Neural progenitor cell (in vitro differentiated cells): ENCODE measurements at regions not wholly inside any gene's neighbourhood (a gene's known extent, or its start where the extent isn't known, plus 50 kb on each side); places are given as distances from the start of the nearest gene placed in this dataset.
"Not testable (repeated sequence)": the region's sequence is repeated elsewhere in the genome, so short reads cannot be mapped to it uniquely, and the experiment has no call there.

ENCODE experiments used
- DNase-seq: peaks from one replicate; pipeline ENCODE4 v3.0.0-alpha.2; 2016; ENCODE audit warnings: low spot score
- H2AFZ ChIP-seq: fragments of 200-600 bp; sonication (generic); replicated peaks from 2 replicates; pipeline ENCODE4 v1.6.1; 2016; ENCODE audit warnings: antibody characterized with exemption
- H3F3A ChIP-seq: fragments of 200-600 bp; sonication (generic); 2 replicates; pipeline ENCODE4 v1.6.1; 2016; ENCODE audit warnings: antibody characterized with exemption, low read depth
- H3K27ac ChIP-seq: fragments of 200-600 bp; sonication (generic); 2 replicates; pipeline ENCODE4 v1.5.1; 2016; ENCODE audit warnings: mild to moderate bottlenecking
- H3K27me3 ChIP-seq: fragments of 200-600 bp; sonication (generic); 2 replicates; pipeline ENCODE4 v1.6.1; 2016; ENCODE audit warnings: mild to moderate bottlenecking, moderate library complexity
- H3K36me3 ChIP-seq: fragments of 200-600 bp; sonication (generic); 2 replicates; pipeline ENCODE4 v1.5.1; 2016
- H3K4me1 ChIP-seq: fragments of 200-600 bp; sonication (generic); 2 replicates; pipeline ENCODE4 v1.6.1; 2016; ENCODE audit warnings: mixed run types
- H3K4me2 ChIP-seq: fragments of 200-600 bp; sonication (generic); 2 replicates; pipeline ENCODE4 v1.6.1; 2016
- H3K4me3 ChIP-seq: fragments of 200-600 bp; sonication (generic); 2 replicates; pipeline ENCODE4 v1.5.1; 2016
- H3K79me2 ChIP-seq: fragments of 200-600 bp; sonication (generic); 2 replicates; pipeline ENCODE4 v1.6.1; 2016; ENCODE audit warnings: low read depth
- H3K9ac ChIP-seq: fragments of 200-600 bp; sonication (generic); 2 replicates; pipeline ENCODE4 v1.6.1; 2016
- H3K9me3 ChIP-seq: fragments of 200-600 bp; sonication (generic); 2 replicates; pipeline ENCODE4 v1.5.1; 2016; ENCODE audit warnings: low read depth
- H4K20me1 ChIP-seq: fragments of 200-600 bp; sonication (generic); 2 replicates; pipeline ENCODE4 v1.6.1; 2016; ENCODE audit warnings: low read depth
- H3K27ac Mint-ChIP-seq: 3 replicates; pipeline ENCODE4 v1.8.0; 2021; ENCODE audit warnings: mixed read lengths
- H3K27me3 Mint-ChIP-seq: 2 replicates; pipeline ENCODE4 v1.8.0; 2022; ENCODE audit warnings: low read depth, mild to moderate bottlenecking, inconsistent platforms, moderate library complexity, mixed read lengths; ENCODE audit not compliant: insufficient read depth
- H3K36me3 Mint-ChIP-seq: 3 replicates; pipeline ENCODE4 v1.8.0; 2021; ENCODE audit warnings: mixed read lengths
- H3K4me1 Mint-ChIP-seq: 3 replicates; pipeline ENCODE4 v1.8.0; 2021; ENCODE audit warnings: mixed read lengths
- H3K4me3 Mint-ChIP-seq: 3 replicates; pipeline ENCODE4 v1.8.0; 2021; ENCODE audit warnings: mild to moderate bottlenecking, moderate library complexity, mixed read lengths
- H3K9me3 Mint-ChIP-seq: 3 replicates; pipeline ENCODE4 v1.8.0; 2020; ENCODE audit warnings: mixed read lengths
- EZH2 ChIP-seq: fragments of 200-600 bp; sonication (generic); IDR thresholded peaks from 2 replicates; pipeline ENCODE4 v1.6.1; 2017; ENCODE audit warnings: antibody characterized with exemption, mild to moderate bottlenecking, moderate library complexity
- EZH2phosphoT487 ChIP-seq: fragments of 200-600 bp; sonication (generic); IDR thresholded peaks from 2 replicates; pipeline ENCODE4 v1.6.1; 2017; ENCODE audit warnings: antibody characterized with exemption
- TF ChIP-seq, protein P1 (sequence below): fragments of 200-600 bp; sonication (generic); IDR thresholded peaks from 2 replicates; pipeline ENCODE4 v1.5.1; 2017; ENCODE audit warnings: antibody characterized with exemption, mild to moderate bottlenecking

DNA sequence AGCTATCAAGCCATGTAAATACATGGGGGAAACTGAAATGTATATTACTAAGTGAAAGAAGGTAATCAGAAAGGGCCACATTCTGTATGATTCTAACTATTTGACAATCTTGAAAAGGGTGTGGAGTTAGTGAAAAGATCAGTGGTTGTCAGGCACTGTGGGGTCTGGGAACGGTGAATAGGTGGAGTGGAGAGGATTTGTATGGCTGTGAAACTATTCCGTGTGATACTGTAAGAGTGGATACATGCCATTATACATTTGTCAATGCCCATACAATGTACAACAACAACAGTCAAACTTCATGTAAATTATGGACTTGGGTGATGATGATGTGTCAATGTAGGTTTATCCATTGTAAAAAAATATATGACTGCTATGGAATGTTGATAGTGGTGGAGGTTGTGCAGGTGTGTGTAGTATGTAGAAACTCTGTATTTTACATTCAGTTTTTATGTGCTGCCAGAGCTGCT lies 1116.2 kb downstream of the SUCLG1 start:
- no peaks in the 10 kb centered on the region for H3K4me1 Mint-ChIP-seq
- Histone ChIP-seq H3K27me3 (no peaks in the 10 kb centered on the region), H4K20me1 (no peaks in the 10 kb centered on the region)

DNA sequence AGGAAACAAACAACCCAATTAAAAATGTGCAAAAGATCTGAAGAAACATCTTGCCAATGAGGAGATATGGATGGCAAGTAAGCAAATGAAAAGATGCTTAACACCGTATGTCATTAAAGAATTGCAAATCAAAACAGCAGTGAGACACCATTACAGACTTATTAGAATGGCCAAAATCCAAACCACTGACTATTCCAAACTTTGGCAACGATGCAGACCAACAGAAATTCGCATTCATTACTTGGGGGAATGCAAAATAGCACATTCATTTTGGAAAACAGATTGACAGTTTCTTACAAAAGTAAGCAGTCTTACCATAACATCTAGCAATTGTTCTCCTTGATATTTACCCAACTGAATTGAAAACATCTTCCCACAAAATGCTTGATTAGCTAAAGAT lies 1118.7 kb downstream of the SUCLG1 start:
- H3K27me3 ChIP-seq = no peaks in the 10 kb centered on the region
- Mint-ChIP-seq H3K9me3 (no peaks in the 10 kb centered on the region), H3K27ac (no peak overlapping the region), H3K36me3 (no peaks in the 10 kb centered on the region), H3K4me1 (no peaks in the 10 kb centered on the region), H3K4me3 (no peak overlapping the region), H3K27me3 (peaks cover 2% of the 10 kb centered on the region)
- no peaks in the 10 kb centered on the region for H3K36me3 ChIP-seq
- H3K4me2 ChIP-seq = no peak overlapping the region
- no peak overlapping the region for H2AFZ ChIP-seq
- no peaks in the 10 kb centered on the region for H3K4me1 ChIP-seq
- no peaks in the 10 kb centered on the region for H3K9me3 ChIP-seq
- TF ChIP-seq, protein P1, sequence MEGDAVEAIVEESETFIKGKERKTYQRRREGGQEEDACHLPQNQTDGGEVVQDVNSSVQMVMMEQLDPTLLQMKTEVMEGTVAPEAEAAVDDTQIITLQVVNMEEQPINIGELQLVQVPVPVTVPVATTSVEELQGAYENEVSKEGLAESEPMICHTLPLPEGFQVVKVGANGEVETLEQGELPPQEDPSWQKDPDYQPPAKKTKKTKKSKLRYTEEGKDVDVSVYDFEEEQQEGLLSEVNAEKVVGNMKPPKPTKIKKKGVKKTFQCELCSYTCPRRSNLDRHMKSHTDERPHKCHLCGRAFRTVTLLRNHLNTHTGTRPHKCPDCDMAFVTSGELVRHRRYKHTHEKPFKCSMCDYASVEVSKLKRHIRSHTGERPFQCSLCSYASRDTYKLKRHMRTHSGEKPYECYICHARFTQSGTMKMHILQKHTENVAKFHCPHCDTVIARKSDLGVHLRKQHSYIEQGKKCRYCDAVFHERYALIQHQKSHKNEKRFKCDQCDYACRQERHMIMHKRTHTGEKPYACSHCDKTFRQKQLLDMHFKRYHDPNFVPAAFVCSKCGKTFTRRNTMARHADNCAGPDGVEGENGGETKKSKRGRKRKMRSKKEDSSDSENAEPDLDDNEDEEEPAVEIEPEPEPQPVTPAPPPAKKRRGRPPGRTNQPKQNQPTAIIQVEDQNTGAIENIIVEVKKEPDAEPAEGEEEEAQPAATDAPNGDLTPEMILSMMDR = no peak
- TF ChIP-seq EZH2phosphoT487 = no peak
- TF ChIP-seq EZH2 = no peak
- no peak overlapping the region for H3K4me3 ChIP-seq
- H3K27ac ChIP-seq = no peak overlapping the region
- H3F3A ChIP-seq = peaks cover 21% of the 10 kb centered on the region
- H3K9ac ChIP-seq = no peak overlapping the region
- no peak for DNase-seq
- H4K20me1 ChIP-seq = no peaks in the 10 kb centered on the region
- H3K79me2 ChIP-seq = no peaks in the 10 kb centered on the region

More for the DNA sequence above, 1116.2 kb downstream of the SUCLG1 start:
- H3K4me1 ChIP-seq = no peaks in the 10 kb centered on the region
- no peak overlapping the region for H3K4me3 ChIP-seq
- no peak overlapping the region for H2AFZ ChIP-seq
- H3K79me2 ChIP-seq = no peaks in the 10 kb centered on the region
- no peak for DNase-seq
- no peak overlapping the region for H3K9ac ChIP-seq
- Mint-ChIP-seq H3K36me3 (no peaks in the 10 kb centered on the region), H3K27ac (no peak overlapping the region), H3K9me3 (peaks cover 3% of the 10 kb centered on the region), H3K4me3 (no peak overlapping the region), H3K27me3 (peaks cover 2% of the 10 kb centered on the region)
- no peaks in the 10 kb centered on the region for H3K36me3 ChIP-seq
- no peak overlapping the region for H3K27ac ChIP-seq
- no peak overlapping the region for H3K4me2 ChIP-seq
- peaks cover 21% of the 10 kb centered on the region for H3F3A ChIP-seq
- TF ChIP-seq EZH2 = no peak
- no peaks in the 10 kb centered on the region for H3K9me3 ChIP-seq

DNA sequence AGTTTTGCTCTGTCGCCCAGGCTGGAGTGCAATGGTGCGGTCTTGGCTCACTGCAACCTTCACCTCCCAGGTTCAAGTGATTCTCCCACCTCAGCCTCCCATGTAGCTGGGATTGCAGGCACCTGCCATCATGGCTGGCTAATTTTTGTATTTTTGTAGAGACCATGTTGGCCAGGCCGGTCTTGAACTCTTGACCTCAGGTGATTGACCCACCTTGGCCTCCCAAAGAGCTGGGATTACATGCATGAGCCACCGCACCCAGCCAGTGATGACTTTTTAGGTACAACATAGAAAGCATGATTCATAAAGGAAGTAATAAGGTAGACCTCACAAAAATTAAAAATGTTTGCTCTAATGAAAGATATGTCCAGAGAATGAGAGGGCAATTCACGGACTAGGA lies 1119.1 kb downstream of the SUCLG1 start:
- H3K27ac Mint-ChIP-seq, H2AFZ ChIP-seq, H3K4me1 Mint-ChIP-seq, H3K36me3 ChIP-seq, H3K9me3 Mint-ChIP-seq, H3K27me3 Mint-ChIP-seq, H3K9me3 ChIP-seq, H3K27me3 ChIP-seq, H3K27ac ChIP-seq, H3K4me3 Mint-ChIP-seq, H3K4me3 ChIP-seq, H3K79me2 ChIP-seq, H3K36me3 Mint-ChIP-seq, H3K4me1 ChIP-seq, DNase-seq, H3K9ac ChIP-seq, H3K4me2 ChIP-seq, H4K20me1 ChIP-seq: not testable (repeated sequence)
- peaks cover 21% of the 10 kb centered on the region for H3F3A ChIP-seq

DNA sequence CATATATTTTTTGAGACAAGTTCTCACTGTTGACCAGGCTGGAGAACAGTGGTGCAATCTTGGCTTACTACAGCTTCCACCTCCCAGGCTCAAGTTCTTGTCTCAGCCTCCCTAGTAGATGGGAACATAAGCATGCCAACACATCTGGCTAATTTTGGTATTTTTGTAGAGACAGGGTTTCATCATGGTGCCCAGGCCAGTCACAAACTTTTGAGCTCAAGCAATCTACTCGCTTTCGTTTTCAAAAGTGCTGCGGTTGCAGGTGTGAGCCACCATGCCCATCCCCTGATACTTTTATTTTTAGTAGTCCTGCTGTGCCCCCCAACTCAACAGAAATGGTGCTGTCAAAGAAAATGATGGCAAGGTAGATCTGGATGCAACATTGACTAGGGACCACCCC lies 1127.3 kb downstream of the SUCLG1 start:
- H3K27me3 ChIP-seq = no peaks in the 10 kb centered on the region
- no peaks in the 10 kb centered on the region for H3F3A ChIP-seq
- no peak for TF ChIP-seq EZH2phosphoT487
- TF ChIP-seq EZH2 = no peak
- TF ChIP-seq, protein P1 = no peak
- Mint-ChIP-seq H3K4me1 (no peaks in the 10 kb centered on the region), H3K36me3 (no peaks in the 10 kb centered on the region), H3K4me3 (no peak overlapping the region), H3K9me3 (no peaks in the 10 kb centered on the region), H3K27ac (no peak overlapping the region), H3K27me3 (peaks cover 2% of the 10 kb centered on the region)
- H4K20me1 ChIP-seq = no peaks in the 10 kb centered on the region
- DNase-seq = no peak
- H3K4me2 ChIP-seq = no peak overlapping the region
- H3K4me1 ChIP-seq = no peaks in the 10 kb centered on the region
- H3K79me2 ChIP-seq = no peaks in the 10 kb centered on the region
- no peak overlapping the region for H3K27ac ChIP-seq
- no peak overlapping the region for H3K9ac ChIP-seq
- no peak overlapping the region for H3K4me3 ChIP-seq
- H2AFZ ChIP-seq = no peak overlapping the region
- no peaks in the 10 kb centered on the region for H3K9me3 ChIP-seq
- no peaks in the 10 kb centered on the region for H3K36me3 ChIP-seq
